Activated naive CD8-positive, alpha-beta T cell treated with anti-CD3 and anti-CD28 coated beads, Interleukin-2, amount 50 U/mL, for 16 hours (primary cell): ENCODE measurements at regions not wholly inside any gene's neighbourhood (a gene's known extent, or its start where the extent isn't known, plus 50 kb on each side); places are given as distances from the start of the nearest gene placed in this dataset.

Experiments used
- DNase-seq: peaks from one replicate; pipeline ENCODE4 v3.0.0-alpha.2; 2020; ENCODE audit warnings: low read depth, low spot score

DNA sequence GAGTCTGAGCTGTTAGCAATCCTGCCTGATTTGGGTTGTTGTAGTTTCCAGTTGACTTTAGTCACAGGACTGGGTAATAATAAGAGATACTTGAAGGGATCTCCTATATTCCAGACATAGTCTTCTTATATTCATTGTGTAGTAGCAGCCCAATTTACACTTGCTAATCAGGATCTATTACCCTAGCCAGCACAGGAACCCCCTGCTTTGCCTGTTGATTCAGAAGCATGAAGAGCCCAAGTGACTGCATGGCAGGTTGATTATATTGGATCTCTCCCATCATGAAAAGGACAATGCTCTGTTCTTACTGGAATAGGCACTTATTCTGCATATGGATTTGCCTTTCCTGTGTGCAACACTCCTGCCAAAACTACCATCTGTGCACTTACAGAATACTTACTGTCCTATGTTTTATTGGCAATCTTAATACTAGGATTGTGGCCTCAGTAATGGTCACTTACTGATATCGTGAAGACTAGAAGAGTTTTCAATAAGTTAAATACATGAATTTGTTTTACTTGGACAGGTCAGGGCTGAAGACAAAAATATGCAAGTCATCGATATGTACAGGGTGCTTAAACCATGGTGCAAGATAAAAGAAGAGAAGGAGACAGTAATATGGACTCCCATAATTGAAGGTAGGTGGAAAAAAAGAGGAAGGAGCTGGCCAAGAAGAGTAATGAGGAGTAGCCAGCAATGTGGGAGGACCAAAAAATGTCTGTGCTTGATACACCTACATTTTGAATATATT, 304.1 kb downstream of the MCTP2 start:
- DNase-seq, result no peak

DNA sequence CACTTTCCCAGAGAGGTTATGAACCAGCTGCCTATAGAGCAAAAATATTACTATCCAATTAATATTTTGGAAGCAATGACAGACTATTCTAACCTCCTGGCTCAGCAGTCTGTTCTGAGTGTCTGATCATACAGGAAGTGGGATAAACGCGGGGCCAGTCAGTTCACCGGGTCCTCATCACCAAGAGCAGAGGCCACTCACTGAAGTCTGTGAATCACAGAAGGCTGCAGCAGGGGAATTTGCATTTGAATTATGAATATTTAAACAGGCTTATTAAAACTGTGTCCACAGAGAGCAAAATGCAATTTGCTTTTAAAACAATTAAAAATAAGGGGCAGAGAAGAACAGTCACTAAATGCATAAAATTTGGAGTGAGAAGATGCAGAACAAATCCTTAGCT, 305.2 kb downstream of the MCTP2 start:
- no peak for DNase-seq

DNA sequence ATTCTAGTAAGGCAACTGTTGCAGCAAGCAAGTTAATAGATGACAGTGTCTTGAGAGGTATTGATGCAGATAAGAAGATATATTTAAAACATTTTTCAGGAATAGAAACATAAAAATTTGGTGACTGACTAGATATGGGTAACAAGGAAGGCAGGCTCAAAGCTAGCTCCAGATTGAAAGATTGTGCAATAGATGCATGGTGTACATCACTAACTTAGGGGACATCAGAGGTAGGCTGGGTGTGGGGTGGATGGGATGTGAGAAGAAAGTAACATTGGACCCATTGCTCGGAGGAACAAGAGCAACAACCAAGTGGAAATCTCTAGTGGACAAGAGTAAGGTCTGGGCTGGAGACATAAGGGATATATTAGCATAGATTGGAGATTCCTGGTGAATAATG, 306.9 kb downstream of the MCTP2 start:
- DNase-seq, result no peak

DNA sequence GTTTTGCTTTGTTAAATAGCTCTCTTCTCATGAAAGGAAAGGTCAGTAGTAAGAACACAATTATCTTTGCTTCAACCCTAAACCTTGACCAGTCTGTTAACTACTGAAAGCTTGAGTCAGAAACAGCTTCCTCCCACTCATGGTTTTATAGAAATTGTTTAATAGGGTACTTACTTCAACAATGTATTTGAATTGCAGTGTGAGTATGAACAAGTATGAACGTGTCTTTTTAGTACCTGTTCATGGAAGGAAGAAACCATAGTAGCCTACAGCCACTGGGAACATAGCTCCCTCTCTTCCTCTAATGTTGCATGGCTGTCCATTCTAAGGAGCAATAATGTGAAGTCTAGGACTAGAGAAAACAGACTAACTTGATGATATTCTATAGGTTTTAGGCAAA, 311.0 kb downstream of the MCTP2 start:
- DNase-seq, result no peak

DNA sequence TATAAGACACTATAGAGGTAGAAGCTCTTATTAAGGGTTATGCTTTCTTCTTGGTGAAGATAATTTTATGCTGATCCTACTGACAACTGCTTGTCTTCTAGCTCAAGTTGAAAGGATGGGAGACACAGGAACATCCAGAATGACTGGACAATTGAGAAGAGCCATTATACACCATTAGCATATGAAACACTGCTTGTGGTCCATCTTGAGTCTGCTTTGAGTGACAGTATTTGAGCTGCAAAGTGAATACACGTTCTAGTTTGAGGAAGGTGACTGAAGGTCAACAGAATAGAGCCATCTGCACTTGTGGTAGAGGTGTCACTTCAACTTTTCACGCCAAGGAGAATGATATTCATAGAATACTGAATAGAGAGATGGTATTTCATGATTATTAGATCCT, 315.4 kb downstream of the MCTP2 start:
- DNase-seq, result no peak

DNA sequence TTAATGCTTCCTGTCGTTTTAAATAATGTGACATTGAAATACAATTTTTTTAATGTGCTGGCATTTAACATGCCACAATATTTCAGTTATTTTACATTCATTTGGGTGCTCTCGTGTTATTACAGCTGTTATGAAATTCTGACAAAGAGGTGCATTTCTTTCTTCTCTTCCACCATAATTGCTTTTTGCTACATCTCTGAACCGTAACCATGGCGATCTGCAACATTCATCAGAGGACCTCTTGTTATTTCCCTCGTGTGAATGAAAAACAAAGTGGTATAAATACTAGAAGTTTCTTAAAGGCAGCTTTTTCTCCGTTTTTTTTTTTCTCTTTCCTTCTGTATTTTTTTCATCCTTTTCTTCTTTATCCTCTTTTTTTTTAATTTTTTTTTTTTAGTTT, 316.4 kb downstream of the MCTP2 start:
- DNase-seq, result no peak

DNA sequence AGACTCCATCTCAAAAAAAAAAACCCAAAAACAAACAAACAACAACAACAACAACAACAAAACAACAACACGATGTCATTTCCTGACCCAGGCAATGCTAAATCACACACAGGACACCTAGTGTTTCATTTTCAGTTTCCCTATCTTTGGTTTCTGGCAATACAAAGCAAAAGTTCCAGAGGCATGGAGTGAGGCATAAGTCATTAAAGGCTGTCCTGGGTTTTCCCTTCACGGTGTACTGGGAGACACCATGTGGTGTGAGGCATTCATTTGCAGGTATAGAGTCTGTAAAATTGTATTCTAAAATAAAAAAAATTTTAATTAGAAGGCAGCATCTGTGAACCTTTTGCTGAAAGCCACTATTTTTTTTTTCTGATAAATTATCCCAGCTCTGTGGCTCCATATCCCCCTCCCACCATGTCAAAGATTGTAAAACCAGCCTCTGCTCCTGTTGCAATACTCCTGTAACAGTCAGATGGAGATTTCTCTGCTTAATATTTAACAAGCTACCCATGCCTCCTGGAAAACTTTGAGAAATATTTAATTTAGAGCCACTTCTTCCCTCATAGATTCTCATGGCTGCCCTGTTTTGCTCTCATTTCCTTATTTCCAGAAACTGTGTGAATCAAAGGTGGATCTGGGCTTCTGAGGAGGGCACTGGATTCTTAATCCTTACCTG, 324.6 kb downstream of the MCTP2 start:
- no peak for DNase-seq

DNA sequence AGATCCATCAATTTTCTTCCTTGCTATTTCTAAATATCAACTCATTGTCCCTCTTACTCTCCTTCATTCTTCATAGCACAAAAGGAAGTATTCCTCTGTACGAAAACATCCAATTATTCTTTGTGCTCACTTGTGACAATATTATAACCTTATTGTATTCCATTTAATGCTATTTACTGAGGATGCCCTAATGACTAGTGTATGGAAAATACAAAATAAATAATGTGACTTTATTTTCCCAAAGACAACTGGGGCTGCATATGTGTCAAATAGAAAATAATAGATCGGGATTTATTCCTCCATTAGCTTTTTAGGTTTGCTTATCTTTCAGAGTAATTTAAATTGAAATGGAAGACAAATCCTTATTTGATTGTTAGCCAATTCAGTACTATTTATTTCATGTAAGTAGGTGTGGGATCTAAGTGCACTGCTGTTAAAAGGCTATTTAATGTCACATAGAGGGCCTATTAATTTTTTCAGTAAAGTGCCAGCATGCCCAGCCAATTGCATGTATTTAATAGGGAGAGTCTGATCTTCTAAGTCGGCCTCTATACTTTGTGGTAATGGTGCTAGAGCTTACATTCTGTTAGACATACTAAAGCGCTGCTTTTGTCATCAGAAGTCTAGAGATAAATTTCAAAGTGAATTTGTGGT, 329.8 kb downstream of the MCTP2 start:
- no peak for DNase-seq

DNA sequence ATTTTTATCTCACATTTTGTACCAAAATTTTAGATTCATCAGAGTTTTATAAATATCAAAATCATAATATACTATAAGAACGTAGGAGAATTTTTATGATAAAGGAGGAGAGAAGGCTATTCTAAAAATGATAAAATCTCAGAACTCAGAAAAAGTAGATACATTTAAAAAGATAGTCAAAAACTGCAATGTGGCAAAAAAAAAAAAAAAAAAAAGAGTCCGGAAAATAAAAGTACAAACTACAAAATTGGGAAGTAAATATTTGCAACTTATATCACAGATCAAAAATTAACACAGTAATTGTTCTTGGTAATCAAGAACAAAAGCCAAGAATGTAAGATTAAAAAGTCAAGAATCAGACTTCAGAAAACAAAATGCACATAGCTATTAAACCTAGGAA, 332.1 kb downstream of the MCTP2 start:
- DNase-seq, result no peak

DNA sequence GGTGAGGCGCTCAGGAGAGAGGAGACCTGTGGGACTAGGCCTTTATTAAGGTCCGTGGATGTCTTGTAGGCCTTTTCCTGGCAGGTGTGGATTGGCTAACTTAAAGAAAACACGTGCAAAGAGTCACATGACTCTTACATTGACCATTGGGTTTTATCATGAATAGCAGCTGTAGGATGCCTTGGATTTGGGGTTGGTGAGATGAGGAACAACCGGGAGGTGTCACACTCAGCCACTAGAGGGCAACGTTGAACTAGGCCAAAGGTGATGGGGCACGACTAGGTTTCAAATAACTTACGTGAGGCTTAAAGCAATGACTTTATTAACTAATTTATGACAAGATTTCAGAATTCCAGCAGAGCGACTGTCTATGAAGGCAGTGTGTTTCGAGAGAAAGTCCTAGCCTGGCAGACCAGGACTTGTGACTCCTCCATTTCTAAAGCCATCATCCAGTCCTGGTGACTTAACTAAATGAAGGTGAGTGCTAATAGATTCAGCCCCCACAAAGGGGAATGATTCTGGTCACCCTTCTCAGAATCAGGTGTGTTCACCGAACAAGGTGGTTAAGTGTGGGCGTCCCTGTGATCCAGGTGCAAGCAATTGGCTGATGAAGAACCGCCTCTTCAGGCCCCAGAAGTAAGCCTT, 345.6 kb downstream of the MCTP2 start:
- no peak for DNase-seq

DNA sequence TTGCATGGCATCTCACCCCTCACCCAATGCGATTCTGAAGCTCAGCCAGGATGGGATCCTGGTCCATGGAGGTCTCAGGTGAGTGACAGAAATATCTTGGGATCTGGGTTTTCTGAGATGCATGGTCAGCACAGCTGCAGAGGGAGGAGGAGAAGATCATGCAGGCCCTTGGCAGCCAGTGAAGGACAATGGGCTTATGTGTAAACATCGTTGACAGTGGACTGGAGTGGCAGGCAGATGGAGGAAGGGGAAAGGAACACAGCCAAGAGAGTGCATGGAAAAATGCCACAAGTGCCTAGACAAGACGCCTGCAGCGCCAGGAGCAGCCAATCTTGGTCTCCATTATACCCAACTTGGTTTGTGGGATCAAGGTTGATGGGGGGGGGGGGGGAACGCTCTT, 347.9 kb downstream of the MCTP2 start:
- no peak for DNase-seq

DNA sequence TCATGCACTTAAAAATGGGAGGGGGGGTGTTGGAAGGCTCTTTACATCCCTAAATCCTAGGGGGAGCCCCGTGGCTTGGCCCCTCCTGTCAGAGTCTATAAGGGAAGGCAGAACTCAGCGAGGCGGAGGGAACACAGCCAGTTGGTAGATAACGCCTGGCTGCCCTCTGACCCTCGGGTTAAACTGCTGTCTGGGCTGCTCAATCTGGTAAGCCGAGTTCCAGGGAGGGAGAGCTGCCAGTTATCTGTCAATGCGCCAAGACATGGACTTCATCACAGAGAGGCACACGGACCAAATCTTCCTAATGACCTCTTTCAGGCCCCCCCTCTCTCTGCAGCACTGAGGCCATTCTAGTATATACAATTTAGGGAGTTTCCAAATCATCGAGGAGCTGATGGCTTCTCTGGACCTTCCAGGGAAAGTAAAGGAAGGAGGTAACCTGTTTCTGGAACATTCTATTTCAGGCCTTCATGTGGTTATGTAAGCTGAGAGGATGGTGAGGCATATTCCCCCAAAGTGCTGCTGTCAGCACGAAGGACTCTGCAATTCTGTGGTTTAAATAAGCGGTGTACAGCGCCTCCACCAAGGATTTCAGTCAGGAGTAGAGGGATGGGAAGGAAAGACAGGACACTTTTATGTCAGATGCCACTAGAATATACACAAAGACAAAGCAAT, 349.0 kb downstream of the MCTP2 start:
- no peak for DNase-seq

DNA sequence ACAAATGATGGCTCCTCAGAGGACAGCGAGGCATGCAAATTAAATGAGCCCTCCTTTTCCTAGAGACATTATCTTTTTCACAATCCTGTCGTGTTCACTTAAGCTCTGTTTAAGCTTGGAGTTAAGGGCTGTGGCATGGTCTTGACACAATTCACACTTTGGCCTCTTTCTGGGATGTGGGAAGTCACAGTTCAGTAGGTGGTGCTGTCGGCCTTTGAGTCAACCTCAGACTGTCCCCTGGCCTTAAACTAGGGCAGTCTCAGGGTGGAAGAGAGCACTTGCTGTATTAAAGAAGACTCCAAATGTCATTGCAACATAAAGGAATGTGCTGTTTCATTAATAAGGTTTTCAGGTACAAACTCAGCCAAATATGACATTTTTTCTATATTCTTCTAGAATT, 351.0 kb downstream of the MCTP2 start:
- no peak for DNase-seq

DNA sequence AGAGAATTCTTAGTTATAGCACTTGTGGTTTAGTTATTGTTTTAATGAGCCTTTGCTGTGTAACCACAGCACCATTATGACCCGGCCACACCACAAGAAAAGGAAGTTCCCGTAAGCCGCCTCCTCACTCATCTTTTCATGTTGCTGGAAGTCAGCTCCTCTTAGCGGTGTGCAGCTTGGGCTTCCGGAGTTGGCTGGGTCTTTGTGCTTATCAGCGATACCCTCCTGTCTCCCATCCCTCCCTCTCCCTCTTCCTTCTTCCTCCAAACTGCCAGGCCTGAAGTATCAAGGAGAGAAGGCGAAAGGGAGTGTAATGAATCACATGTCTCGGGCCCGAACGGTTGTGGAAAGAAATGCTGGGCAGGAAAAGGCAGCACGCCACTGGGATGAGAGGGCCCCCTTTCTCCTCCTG, 353.5 kb downstream of the MCTP2 start:
- peak; percentile 14 for DNase-seq

DNA sequence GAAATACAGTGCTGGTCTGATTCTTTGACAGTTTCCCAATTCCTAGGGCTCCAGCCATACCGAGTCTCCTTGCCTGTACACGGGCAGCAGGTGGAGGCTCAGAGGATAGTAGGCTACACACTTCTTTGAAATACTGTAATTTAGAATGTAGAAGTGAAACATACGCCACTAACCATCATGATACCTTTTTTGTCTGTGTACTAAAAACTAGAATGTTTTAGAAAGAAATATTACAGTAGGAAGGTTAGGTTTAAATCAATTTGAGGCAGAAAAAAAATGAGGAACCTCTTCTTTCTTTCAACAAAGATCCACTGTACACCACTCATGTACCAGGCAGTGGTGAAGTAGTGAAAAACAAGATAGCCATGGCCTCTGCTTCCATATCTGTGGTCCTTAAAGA, 354.7 kb downstream of the MCTP2 start:
- no peak for DNase-seq

DNA sequence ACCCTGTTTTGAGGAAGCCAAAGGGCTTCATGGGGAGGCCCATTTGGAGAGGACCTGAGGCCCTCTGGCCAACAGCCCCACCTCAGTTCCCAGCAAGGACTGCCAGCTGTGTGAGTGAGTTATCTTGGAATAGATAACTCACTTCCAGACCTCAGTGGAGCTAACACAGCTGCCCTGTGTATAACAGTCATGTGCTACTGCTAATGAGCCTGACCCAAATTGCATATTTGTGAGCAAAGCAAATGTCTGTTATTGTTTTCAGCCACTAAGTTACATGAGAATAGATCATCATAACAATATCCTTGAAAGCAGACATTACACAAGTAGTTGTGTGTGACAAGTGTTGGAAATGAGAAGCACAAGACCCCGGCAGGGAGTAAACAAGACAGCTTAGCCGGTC, 355.8 kb downstream of the MCTP2 start:
- no peak for DNase-seq

DNA sequence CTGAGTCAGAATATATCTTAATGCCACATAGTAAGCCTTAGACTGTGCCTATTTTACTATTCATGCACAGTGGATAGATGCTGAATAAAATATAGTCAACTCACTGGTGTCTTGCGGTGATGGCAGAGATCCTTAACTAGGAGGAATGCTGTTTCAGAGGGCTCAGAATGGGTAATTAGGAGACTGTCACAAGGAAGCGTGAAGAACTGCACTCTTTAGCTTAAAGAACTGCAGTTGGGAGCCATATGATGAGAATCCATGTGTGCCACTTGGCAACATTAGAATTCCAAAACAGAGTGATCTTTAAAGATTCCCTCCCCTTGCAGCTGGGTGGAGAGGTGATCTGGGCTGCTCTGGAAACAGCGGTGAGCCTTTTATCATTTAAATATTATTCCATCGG, 357.6 kb downstream of the MCTP2 start:
- DNase-seq, result no peak

DNA sequence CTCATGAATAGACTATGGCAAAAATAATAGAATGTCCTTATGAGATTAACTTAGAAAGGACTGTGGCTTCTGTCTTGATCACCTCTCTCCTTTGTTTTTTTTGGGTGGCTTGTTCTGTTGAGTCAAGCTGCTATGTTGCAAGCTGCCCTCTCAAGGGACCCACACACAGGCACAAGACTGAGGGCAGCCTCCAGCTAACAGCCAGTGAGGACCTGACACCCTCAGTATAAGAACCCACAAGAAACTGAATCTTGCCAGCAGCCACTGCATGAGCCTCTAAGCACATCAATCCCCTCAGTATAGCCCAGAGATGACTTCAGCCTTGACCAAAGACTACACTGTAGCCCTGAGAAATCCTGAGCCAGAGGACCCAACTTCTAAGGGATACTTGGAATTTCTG, 361.1 kb downstream of the MCTP2 start:
- DNase-seq, result no peak

DNA sequence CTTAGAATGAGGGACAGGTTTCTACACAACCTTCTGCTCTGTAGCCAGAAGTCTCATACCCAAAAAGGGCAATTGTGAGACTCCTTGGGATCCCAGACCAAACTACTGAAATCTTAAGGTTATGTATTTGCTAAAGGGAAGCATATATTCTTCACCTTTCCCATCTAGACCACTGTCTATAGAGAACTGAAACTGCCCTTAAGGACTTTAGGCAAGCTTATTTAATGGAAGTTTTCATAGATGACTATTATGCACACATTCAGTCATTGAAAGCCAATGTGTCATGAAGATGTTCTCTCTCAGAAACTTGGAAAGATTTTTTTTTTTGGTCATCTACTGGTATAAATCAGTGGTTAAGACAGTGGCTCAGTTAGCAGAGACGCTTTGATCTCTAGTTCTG, 365.3 kb downstream of the MCTP2 start:
- no peak for DNase-seq

DNA sequence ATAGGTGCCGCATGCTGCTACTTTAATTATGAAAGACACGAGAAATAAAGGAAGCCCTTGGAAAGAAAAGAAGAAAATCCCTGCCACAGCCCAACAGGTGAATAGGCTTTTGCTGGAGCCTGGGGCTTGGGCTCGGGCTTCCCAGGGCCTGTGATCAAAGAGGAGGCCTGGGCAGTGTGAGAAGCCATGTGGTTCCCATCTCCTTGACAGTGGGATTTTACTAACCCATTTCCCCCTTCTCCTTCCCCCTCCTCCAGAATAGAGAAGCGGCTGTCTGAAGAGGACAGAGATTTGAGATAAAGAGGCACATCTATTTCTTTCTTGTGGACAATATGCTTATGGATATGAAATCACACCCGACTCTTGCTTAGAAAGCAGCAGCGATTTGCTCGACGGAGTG, 369.1 kb downstream of the MCTP2 start:
- no peak for DNase-seq

DNA sequence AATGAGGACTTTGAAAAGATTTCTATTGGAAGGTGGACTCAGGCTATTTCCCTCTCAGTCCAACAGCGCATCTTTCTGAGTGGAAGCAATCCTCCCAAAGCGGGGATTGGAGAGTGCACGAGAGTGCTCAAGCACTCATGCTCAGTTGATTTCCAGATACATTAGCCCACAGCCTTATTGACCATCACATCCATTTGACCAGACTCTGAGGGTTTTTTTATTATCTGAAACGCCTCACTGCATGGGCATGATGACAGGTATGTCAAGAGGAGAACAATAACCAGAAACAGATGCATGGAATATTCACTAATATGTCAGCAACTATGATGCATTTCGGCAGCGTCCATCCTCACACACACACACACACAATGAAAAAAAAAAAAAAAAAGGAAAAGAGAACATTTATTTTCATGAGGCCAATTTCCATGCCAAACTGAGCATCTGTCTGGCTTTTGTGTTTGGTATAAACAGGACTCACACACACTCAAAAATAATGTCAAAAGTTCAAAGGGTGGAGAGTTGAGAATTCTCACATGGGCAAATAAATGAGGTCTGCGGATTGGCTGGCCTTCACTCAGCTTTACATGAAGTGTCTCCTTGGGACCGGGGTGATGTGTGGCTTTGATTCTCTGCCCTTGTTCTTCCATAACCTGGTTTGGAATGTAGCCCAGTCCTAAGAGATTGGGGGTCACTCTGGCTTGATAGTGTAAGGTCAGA, 371.6 kb downstream of the MCTP2 start:
- DNase-seq, result no peak
